Neural crest cell (in vitro differentiated cells): ENCODE measurements at regions not wholly inside any gene's neighbourhood (a gene's known extent, or its start where the extent isn't known, plus 50 kb on each side); places are given as distances from the start of the nearest gene placed in this dataset.

Experiments used
- DNase-seq: peaks from one replicate; pipeline ENCODE4 v3.0.0; 2021; ENCODE audit warnings: low read depth, mixed read lengths, low spot score
- H3K27ac Mint-ChIP-seq: one replicate; pipeline ENCODE4 v1.8.0; 2021; ENCODE audit warnings: mild to moderate bottlenecking, mixed read lengths; ENCODE audit not compliant: unreplicated experiment
- H3K27me3 Mint-ChIP-seq: 2 replicates; pipeline ENCODE4 v1.8.0; 2021; ENCODE audit warnings: low read depth, mild to moderate bottlenecking, mixed read lengths
- H3K36me3 Mint-ChIP-seq: 2 replicates; pipeline ENCODE4 v1.8.0; 2021; ENCODE audit warnings: low read depth, mild to moderate bottlenecking, mixed read lengths
- H3K4me1 Mint-ChIP-seq: 2 replicates; pipeline ENCODE4 v1.8.0; 2021; ENCODE audit warnings: mixed read lengths
- H3K4me3 Mint-ChIP-seq: one replicate; pipeline ENCODE4 v1.8.0; 2021; ENCODE audit warnings: mild to moderate bottlenecking, mixed read lengths
- H3K9me3 Mint-ChIP-seq: 2 replicates; pipeline ENCODE4 v1.8.0; 2021; ENCODE audit warnings: mixed read lengths
- CTCF ChIP-seq: fragments of 200-600 bp; sonication (generic); conservative IDR thresholded peaks from 2 replicates; pipeline ENCODE4 v1.5.0; 2021; ENCODE audit warnings: antibody characterized with exemption, mild to moderate bottlenecking

- Mint-ChIP-seq H3K9me3 (no peaks in the 10 kb centered on the region), H3K4me1 (no peaks in the 10 kb centered on the region), H3K27ac (no peak overlapping the region), H3K36me3 (no peaks in the 10 kb centered on the region), H3K27me3 (no peaks in the 10 kb centered on the region), H3K4me3 (no peak overlapping the region)
- DNase-seq: no peak
- TF ChIP-seq CTCF: no peak
Measured at GRCh38 chr1:69504730-69505252, 62.9 kb upstream of the LRRC7 start.

- Mint-ChIP-seq H3K9me3 (no peaks in the 10 kb centered on the region), H3K27ac (no peak overlapping the region), H3K36me3 (no peaks in the 10 kb centered on the region), H3K4me3 (no peak overlapping the region), H3K4me1 (no peaks in the 10 kb centered on the region), H3K27me3 (no peaks in the 10 kb centered on the region)
- DNase-seq: no peak
- TF ChIP-seq CTCF: no peak
Measured at GRCh38 chr1:69506311-69506710, 61.4 kb upstream of the LRRC7 start.

GRCh38 chr1:69506721-69507120 lies 61.0 kb upstream of the LRRC7 start:
- Mint-ChIP-seq H3K9me3 (no peaks in the 10 kb centered on the region), H3K27me3 (no peaks in the 10 kb centered on the region), H3K4me3 (no peak overlapping the region), H3K4me1 (no peaks in the 10 kb centered on the region), H3K36me3 (no peaks in the 10 kb centered on the region), H3K27ac (no peak overlapping the region)
- no peak for TF ChIP-seq CTCF
- no peak for DNase-seq

- no peak for DNase-seq
- Mint-ChIP-seq H3K9me3 (no peaks in the 10 kb centered on the region), H3K27me3 (no peaks in the 10 kb centered on the region), H3K4me3 (no peak overlapping the region), H3K36me3 (no peaks in the 10 kb centered on the region), H3K4me1 (peaks cover 4% of the 10 kb centered on the region), H3K27ac (no peak overlapping the region)
- no peak for TF ChIP-seq CTCF
Measured at GRCh38 chr1:69510026-69510425, 57.7 kb upstream of the LRRC7 start.

- no peak for TF ChIP-seq CTCF
- H3K4me3 Mint-ChIP-seq: no peak overlapping the region
- no peaks in the 10 kb centered on the region for H3K27me3 Mint-ChIP-seq
- peaks cover 4% of the 10 kb centered on the region for H3K4me1 Mint-ChIP-seq
- DNase-seq: no peak
- no peaks in the 10 kb centered on the region for H3K36me3 Mint-ChIP-seq
- no peaks in the 10 kb centered on the region for H3K9me3 Mint-ChIP-seq
- H3K27ac Mint-ChIP-seq: no peak overlapping the region
Measured at GRCh38 chr1:69511426-69512192, 56.1 kb upstream of the LRRC7 start.
